HL-60 (cell line): ENCODE measurements at regions not wholly inside any gene's neighbourhood (a gene's known extent, or its start where the extent isn't known, plus 50 kb on each side); places are given as distances from the start of the nearest gene placed in this dataset.

Source experiments
- DNase-seq, 2 experiments: peaks; one replicate each; pipeline ENCODE4 v3.0.0-alpha.2; 2010 to 2020; ENCODE audit warnings: low read depth in 1 of 2, low spot score in 1 of 2
- H3K27ac ChIP-seq: fragments of 250-450 bp; sonication (Bioruptor Pico); replicated peaks from 2 replicates; pipeline ENCODE4 v1.5.1; 2020; ENCODE audit warnings: mild to moderate bottlenecking, moderate library complexity
- H3K27me3 ChIP-seq: fragments of 250-450 bp; sonication (Bioruptor Pico); 2 replicates; pipeline ENCODE4 v1.5.1; 2021; ENCODE audit warnings: mild to moderate bottlenecking, moderate library complexity; ENCODE audit not compliant: insufficient read depth, poor library complexity, severe bottlenecking
- H3K4me3 ChIP-seq: replicated peaks from 2 replicates; pipeline ENCODE4 v1.5.1; 2011; ENCODE audit warnings: mild to moderate bottlenecking, control low read depth, low read length; ENCODE audit not compliant: insufficient read depth
- GABPA ChIP-seq: IDR thresholded peaks from 2 replicates; pipeline ENCODE4 v1.6.1; 2012; ENCODE audit warnings: low read depth
- POLR2AphosphoS5 ChIP-seq: IDR thresholded peaks from 2 replicates; pipeline ENCODE4 v1.6.1; 2012; ENCODE audit warnings: low read depth
- SPI1 ChIP-seq: IDR thresholded peaks from 2 replicates; pipeline ENCODE4 v1.6.1; 2012; ENCODE audit warnings: low read depth, mild to moderate bottlenecking, borderline replicate concordance
- TF ChIP-seq, protein P1 (sequence below): IDR thresholded peaks from 2 replicates; pipeline ENCODE4 v1.6.1; 2012; ENCODE audit warnings: low read depth; ENCODE audit not compliant: insufficient replicate concordance
- TF ChIP-seq, protein P2 (sequence below): IDR thresholded peaks from one replicate; pipeline ENCODE4 v1.5.1; 2011; ENCODE audit warnings: low read length, control low read depth, inconsistent platforms; ENCODE audit not compliant: insufficient read depth

DNA sequence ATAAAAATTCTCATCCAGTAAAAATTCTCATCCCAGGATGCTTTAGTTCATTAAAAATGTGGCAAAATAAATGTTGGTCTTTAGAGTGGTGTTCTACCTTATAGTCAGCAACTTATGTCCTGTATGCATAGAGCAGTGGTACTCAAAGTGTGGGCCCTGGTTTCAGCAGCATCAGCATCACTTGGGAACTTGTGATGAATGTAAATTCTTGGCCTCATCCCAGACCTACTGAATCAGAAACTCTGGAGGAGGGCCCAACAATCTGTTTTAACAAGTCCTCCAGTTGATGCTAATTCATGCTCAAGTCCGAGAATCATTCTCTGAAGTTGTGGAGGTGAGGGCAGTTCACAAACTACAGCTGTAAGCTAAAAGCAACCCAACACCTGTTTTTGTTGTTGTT, 307.3 kb upstream of the SATB1 start:
- no peak overlapping the region for H3K4me3 ChIP-seq
- TF ChIP-seq POLR2AphosphoS5 (no peak), GABPA (no peak), SPI1 (no peak)
- TF ChIP-seq, protein P1, sequence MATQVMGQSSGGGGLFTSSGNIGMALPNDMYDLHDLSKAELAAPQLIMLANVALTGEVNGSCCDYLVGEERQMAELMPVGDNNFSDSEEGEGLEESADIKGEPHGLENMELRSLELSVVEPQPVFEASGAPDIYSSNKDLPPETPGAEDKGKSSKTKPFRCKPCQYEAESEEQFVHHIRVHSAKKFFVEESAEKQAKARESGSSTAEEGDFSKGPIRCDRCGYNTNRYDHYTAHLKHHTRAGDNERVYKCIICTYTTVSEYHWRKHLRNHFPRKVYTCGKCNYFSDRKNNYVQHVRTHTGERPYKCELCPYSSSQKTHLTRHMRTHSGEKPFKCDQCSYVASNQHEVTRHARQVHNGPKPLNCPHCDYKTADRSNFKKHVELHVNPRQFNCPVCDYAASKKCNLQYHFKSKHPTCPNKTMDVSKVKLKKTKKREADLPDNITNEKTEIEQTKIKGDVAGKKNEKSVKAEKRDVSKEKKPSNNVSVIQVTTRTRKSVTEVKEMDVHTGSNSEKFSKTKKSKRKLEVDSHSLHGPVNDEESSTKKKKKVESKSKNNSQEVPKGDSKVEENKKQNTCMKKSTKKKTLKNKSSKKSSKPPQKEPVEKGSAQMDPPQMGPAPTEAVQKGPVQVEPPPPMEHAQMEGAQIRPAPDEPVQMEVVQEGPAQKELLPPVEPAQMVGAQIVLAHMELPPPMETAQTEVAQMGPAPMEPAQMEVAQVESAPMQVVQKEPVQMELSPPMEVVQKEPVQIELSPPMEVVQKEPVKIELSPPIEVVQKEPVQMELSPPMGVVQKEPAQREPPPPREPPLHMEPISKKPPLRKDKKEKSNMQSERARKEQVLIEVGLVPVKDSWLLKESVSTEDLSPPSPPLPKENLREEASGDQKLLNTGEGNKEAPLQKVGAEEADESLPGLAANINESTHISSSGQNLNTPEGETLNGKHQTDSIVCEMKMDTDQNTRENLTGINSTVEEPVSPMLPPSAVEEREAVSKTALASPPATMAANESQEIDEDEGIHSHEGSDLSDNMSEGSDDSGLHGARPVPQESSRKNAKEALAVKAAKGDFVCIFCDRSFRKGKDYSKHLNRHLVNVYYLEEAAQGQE = no peak
- TF ChIP-seq, protein P2, sequence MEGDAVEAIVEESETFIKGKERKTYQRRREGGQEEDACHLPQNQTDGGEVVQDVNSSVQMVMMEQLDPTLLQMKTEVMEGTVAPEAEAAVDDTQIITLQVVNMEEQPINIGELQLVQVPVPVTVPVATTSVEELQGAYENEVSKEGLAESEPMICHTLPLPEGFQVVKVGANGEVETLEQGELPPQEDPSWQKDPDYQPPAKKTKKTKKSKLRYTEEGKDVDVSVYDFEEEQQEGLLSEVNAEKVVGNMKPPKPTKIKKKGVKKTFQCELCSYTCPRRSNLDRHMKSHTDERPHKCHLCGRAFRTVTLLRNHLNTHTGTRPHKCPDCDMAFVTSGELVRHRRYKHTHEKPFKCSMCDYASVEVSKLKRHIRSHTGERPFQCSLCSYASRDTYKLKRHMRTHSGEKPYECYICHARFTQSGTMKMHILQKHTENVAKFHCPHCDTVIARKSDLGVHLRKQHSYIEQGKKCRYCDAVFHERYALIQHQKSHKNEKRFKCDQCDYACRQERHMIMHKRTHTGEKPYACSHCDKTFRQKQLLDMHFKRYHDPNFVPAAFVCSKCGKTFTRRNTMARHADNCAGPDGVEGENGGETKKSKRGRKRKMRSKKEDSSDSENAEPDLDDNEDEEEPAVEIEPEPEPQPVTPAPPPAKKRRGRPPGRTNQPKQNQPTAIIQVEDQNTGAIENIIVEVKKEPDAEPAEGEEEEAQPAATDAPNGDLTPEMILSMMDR = no peak
- H3K27ac ChIP-seq = no peak overlapping the region
- DNase-seq = no peak
- no peaks in the 10 kb centered on the region for H3K27me3 ChIP-seq

- no peaks in the 10 kb centered on the region for H3K27me3 ChIP-seq
- no peak overlapping the region for H3K27ac ChIP-seq
- TF ChIP-seq POLR2AphosphoS5 (no peak), SPI1 (no peak)
- TF ChIP-seq, protein P1 = no peak
- TF ChIP-seq, protein P2 = no peak
- H3K4me3 ChIP-seq = no peak overlapping the region
- no peak for DNase-seq
Observed at GRCh38 chr3:18730491-18730890, 305.4 kb upstream of the SATB1 start.

DNA sequence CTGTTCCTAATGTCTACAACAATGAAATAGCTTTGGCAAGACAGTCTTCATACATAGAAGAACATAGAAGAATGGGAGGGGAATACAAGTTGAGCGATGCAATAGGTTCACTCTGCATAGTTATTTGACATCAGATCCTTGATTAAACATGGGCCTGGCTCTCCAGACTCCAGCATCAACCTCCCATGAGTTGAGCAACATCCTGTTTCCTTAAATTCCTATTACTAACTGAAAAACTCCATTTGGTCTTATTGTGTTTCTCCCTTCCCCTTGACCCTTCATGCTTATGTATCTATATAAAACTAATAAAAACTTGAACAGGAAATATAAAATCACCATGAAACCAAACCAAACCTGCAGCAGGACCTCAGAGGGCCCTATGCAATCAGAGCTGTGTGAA, 304.5 kb upstream of the SATB1 start:
- DNase-seq = no peak
- no peak overlapping the region for H3K27ac ChIP-seq
- TF ChIP-seq, protein P2 = no peak
- no peak overlapping the region for H3K4me3 ChIP-seq
- no peaks in the 10 kb centered on the region for H3K27me3 ChIP-seq

- no peak overlapping the region for H3K4me3 ChIP-seq
- no peaks in the 10 kb centered on the region for H3K27me3 ChIP-seq
- H3K27ac ChIP-seq = no peak overlapping the region
- TF ChIP-seq, protein P1 = no peak
- TF ChIP-seq, protein P2 = no peak
- no peak for TF ChIP-seq GABPA
- no peak for TF ChIP-seq SPI1
- no peak for TF ChIP-seq POLR2AphosphoS5
- peak in 1 of 2 experiments; percentile 41 for DNase-seq
Observed at GRCh38 chr3:18725668-18726407, 300.7 kb upstream of the SATB1 start.
